HCT116 (cell line): ENCODE measurements at regions not wholly inside any gene's neighbourhood (a gene's known extent, or its start where the extent isn't known, plus 50 kb on each side); places are given as distances from the start of the nearest gene placed in this dataset.

Source experiments
- CTCF ChIP-seq, 3 experiments: fragments of 200-600 bp in 1 of 3; sonication (generic) in 1 of 3; IDR thresholded peaks in 2 of 3; conservative IDR thresholded peaks in 1 of 3; 2 replicates each; pipeline ENCODE4 v1.5.1; 2012 to 2017; ENCODE audit warnings: low read depth in 2 of 3, low read length in 2 of 3, antibody characterized with exemption in 1 of 3, borderline replicate concordance in 1 of 3, control low read depth in 1 of 3, mild to moderate bottlenecking in 1 of 3, mixed read lengths in 1 of 3, mixed run types in 1 of 3, moderate library complexity in 1 of 3; ENCODE audit not compliant: insufficient read depth in 1 of 3
- EZH2phosphoT487 ChIP-seq: fragments of 200-600 bp; IDR thresholded peaks from 2 replicates; pipeline ENCODE4 v1.6.1; 2018; ENCODE audit warnings: antibody characterized with exemption, borderline replicate concordance
- JUND ChIP-seq: IDR thresholded peaks from 2 replicates; pipeline ENCODE4 v1.6.1; 2012
- POLR2A ChIP-seq: IDR thresholded peaks from 2 replicates; pipeline ENCODE4 v1.7.0; 2011; ENCODE audit warnings: borderline replicate concordance; ENCODE audit not compliant: insufficient read depth, insufficient read length; ENCODE audit errors: extremely low read depth
- REST ChIP-seq: IDR thresholded peaks from 2 replicates; pipeline ENCODE4 v1.6.1; 2012; ENCODE audit warnings: low read depth
- SIN3A ChIP-seq: IDR thresholded peaks from 2 replicates; pipeline ENCODE4 v1.6.1; 2012; ENCODE audit warnings: low read depth
- SRF ChIP-seq: IDR thresholded peaks from 2 replicates; pipeline ENCODE4 v1.6.1; 2012; ENCODE audit warnings: low read depth
- YY1 ChIP-seq: IDR thresholded peaks from 2 replicates; pipeline ENCODE4 v1.6.1; 2011; ENCODE audit warnings: low read length, low read depth, moderate library complexity, mild to moderate bottlenecking; ENCODE audit not compliant: insufficient replicate concordance; ENCODE audit errors: extremely low read depth
- ZNF274 ChIP-seq: fragments of 200-500 bp; sonication (Bioruptor generic); IDR thresholded peaks from 2 replicates; pipeline ENCODE4 v1.6.1; 2014; ENCODE audit warnings: mild to moderate bottlenecking, low read depth, low read length, inconsistent platforms

GRCh38 chr6:110530671-110531070, 54.3 kb upstream of the SLC22A16 start:
- TF ChIP-seq POLR2A (no peak), CTCF (IDR thresholded peaks at IDR 0.05 in 2 of 3, conservative IDR thresholded peaks at IDR 0.05 in 1 of 3; ENCODE audit: borderline replicate concordance in 1 of 3, insufficient read depth in 1 of 3, low read depth in 2 of 3, low read length in 2 of 3) (no peak), JUND (no peak), YY1 (no peak), REST (no peak), ZNF274 (no peak), SIN3A (no peak), EZH2phosphoT487 (no peak), SRF (no peak)
